Endodermal cell (in vitro differentiated cells): ENCODE measurements at regions not wholly inside any gene's neighbourhood (a gene's known extent, or its start where the extent isn't known, plus 50 kb on each side); places are given as distances from the start of the nearest gene placed in this dataset.

Source experiments
- DNase-seq: peaks from one replicate; pipeline ENCODE4 v3.0.0-alpha.2; 2017
- H3K27ac ChIP-seq: 2 replicates; pipeline ENCODE4 v1.5.1; 2013; ENCODE audit warnings: mild to moderate bottlenecking, low read depth, low read length, moderate library complexity
- H3K27me3 ChIP-seq: 2 replicates; pipeline ENCODE4 v1.6.1; 2013; ENCODE audit warnings: mild to moderate bottlenecking, low read length, moderate library complexity; ENCODE audit not compliant: insufficient read depth, control insufficient read depth, poor library complexity, severe bottlenecking
- H3K36me3 ChIP-seq: 2 replicates; pipeline ENCODE4 v1.7.0; 2013; ENCODE audit warnings: mild to moderate bottlenecking, low read length, moderate library complexity; ENCODE audit not compliant: control insufficient read depth, insufficient read depth
- H3K4me1 ChIP-seq: one replicate; pipeline ENCODE4 v1.7.0; 2013; ENCODE audit warnings: low read length; ENCODE audit not compliant: control insufficient read depth, insufficient read depth
- H3K4me3 ChIP-seq: 2 replicates; pipeline ENCODE4 v1.5.1; 2013; ENCODE audit warnings: mild to moderate bottlenecking, low read length, moderate library complexity
- H3K9ac ChIP-seq: 2 replicates; pipeline ENCODE4 v1.6.1; 2013; ENCODE audit warnings: mild to moderate bottlenecking, low read length, moderate library complexity; ENCODE audit not compliant: poor library complexity, severe bottlenecking; ENCODE audit errors: extremely low read depth
- H3K9me3 ChIP-seq: 2 replicates; pipeline ENCODE4 v1.6.1; 2013; ENCODE audit warnings: mild to moderate bottlenecking, low read length, moderate library complexity; ENCODE audit not compliant: control insufficient read depth
- H3K27ac Mint-ChIP-seq: 2 replicates; pipeline ENCODE4 v1.8.0; 2020; ENCODE audit warnings: mixed read lengths
- H3K27me3 Mint-ChIP-seq: 2 replicates; pipeline ENCODE4 v1.8.0; 2021; ENCODE audit warnings: mild to moderate bottlenecking, mixed read lengths; ENCODE audit not compliant: insufficient read depth
- H3K36me3 Mint-ChIP-seq: 2 replicates; pipeline ENCODE4 v1.8.0; 2020; ENCODE audit warnings: low read depth, mixed read lengths
- H3K4me1 Mint-ChIP-seq: 2 replicates; pipeline ENCODE4 v1.8.0; 2020; ENCODE audit warnings: mixed read lengths
- H3K4me3 Mint-ChIP-seq: 2 replicates; pipeline ENCODE4 v1.8.0; 2020; ENCODE audit warnings: mild to moderate bottlenecking, moderate library complexity, mixed read lengths
- H3K9me3 Mint-ChIP-seq: 2 replicates; pipeline ENCODE4 v1.8.0; 2020; ENCODE audit warnings: mild to moderate bottlenecking, mixed read lengths
- CTCF ChIP-seq: fragments of 200-600 bp; sonication (generic); conservative IDR thresholded peaks from 2 replicates; pipeline ENCODE4 v1.5.0; 2021; ENCODE audit warnings: antibody characterized with exemption, mild to moderate bottlenecking
- WGBS, 2 experiments: methylation state at CpG; one replicate each; pipeline versions ENCODE4 v1.1.5 to v1.1.7; 2013; ENCODE audit warnings: missing lambda C conversion rate in 2 of 2, mixed read lengths in 1 of 2; ENCODE audit not compliant: insufficient coverage in 1 of 2, insufficient read length in 1 of 2; 5-methylcytosine and 5-hydroxymethylcytosine counted together

DNA sequence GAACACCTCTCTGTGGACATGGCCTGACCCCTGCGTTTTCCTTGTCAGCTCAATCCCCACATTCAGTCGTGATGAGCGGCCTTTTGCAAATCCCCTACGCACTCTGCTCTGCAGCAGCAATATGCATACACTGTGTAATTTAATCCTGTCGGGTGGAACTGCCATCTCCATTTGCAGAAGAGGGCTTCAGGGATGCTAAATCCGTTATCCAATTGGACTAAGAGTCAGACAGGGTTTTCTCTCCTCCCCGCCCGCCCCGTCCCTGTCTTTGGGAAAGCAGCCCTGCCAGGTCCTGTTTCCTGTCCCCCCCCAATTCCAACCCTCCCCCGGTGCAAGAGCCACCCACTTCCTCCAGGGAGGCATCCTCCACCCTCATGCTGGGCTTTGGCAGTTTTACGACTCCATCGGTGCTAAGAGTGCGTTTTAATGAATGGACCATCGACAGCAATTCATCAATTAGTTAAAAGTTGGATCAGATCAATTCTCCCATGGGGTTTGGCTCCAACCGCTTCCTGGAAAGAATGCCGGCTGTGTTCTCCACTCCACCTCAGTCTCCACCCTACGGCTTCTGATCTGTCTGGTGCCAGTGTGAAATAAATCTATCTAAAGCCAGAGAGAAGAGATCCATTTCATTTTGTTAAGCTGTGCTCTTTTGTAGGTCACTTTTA is 53.5 kb upstream of the ASAP2 start:
- H3K9me3 Mint-ChIP-seq, result no peaks in the 10 kb centered on the region
- no peak for DNase-seq

GRCh38 chr2:9150906-9151305 is 55.7 kb upstream of the ASAP2 start:
- H3K4me3 Mint-ChIP-seq, result no peak overlapping the region
- no peaks in the 10 kb centered on the region for H3K9me3 Mint-ChIP-seq
- H3K9ac ChIP-seq, result no peak overlapping the region
- no peak overlapping the region for H3K27ac Mint-ChIP-seq
- H3K4me3 ChIP-seq, result no peak overlapping the region
- H3K4me1 ChIP-seq, result no peaks in the 10 kb centered on the region
- no peak for DNase-seq
- peaks cover 13% of the 10 kb centered on the region for H3K27me3 Mint-ChIP-seq
- no peaks in the 10 kb centered on the region for H3K9me3 ChIP-seq
- no peaks in the 10 kb centered on the region for H3K4me1 Mint-ChIP-seq
- no peaks in the 10 kb centered on the region for H3K27me3 ChIP-seq
- no peaks in the 10 kb centered on the region for H3K36me3 Mint-ChIP-seq
- WGBS, 2 experiments, result 93 to 97% methylated on average over 12 to 13 of the region's 13 CpGs
- H3K36me3 ChIP-seq, result no peaks in the 10 kb centered on the region
- TF ChIP-seq CTCF, result no peak
- no peak overlapping the region for H3K27ac ChIP-seq

More for the DNA sequence above, 53.5 kb upstream of the ASAP2 start:
- no peak overlapping the region for H3K4me3 Mint-ChIP-seq
- Histone ChIP-seq H3K4me1 (no peaks in the 10 kb centered on the region), H3K36me3 (no peaks in the 10 kb centered on the region), H3K27me3 (peaks cover 6% of the 10 kb centered on the region), H3K9ac (no peak overlapping the region), H3K4me3 (no peak overlapping the region), H3K9me3 (no peaks in the 10 kb centered on the region), H3K27ac (no peak overlapping the region)
- H3K4me1 Mint-ChIP-seq, result no peaks in the 10 kb centered on the region
- no peak overlapping the region for H3K27ac Mint-ChIP-seq
- peaks cover 8% of the 10 kb centered on the region for H3K27me3 Mint-ChIP-seq
- WGBS, 2 experiments, result 56 to 65% methylated on average over 14 to 17 of the region's 17 CpGs
- no peak for TF ChIP-seq CTCF
- H3K36me3 Mint-ChIP-seq, result no peaks in the 10 kb centered on the region

DNA sequence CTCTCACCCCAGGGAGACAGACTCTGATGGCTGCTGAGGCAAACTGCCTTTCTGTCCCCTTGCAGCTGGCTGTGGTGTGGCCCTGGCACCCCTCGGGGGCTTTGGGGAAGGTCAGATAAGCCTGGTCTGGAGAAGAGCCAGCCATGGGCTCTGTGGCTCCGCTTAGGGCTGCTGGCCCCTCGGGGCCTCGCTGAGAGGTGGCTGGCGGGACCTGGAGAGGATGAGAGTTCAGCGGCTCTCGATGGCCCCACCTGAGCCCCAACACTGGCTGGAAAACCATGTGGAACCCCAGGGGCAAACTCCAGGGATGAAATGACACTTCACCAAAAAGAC is 56.1 kb upstream of the ASAP2 start:
- H3K27ac ChIP-seq, result no peak overlapping the region
- no peak for TF ChIP-seq CTCF
- no peak overlapping the region for H3K9ac ChIP-seq
- no peak overlapping the region for H3K27ac Mint-ChIP-seq
- no peaks in the 10 kb centered on the region for H3K4me1 ChIP-seq
- H3K36me3 ChIP-seq, result no peaks in the 10 kb centered on the region
- DNase-seq, result no peak
- H3K27me3 ChIP-seq, result no peaks in the 10 kb centered on the region
- H3K4me3 Mint-ChIP-seq, result no peak overlapping the region
- WGBS, 2 experiments, result 96 to 100% methylated on average over 1 to 7 of the region's 7 CpGs
- H3K9me3 ChIP-seq, result no peaks in the 10 kb centered on the region
- no peaks in the 10 kb centered on the region for H3K36me3 Mint-ChIP-seq
- H3K4me1 Mint-ChIP-seq, result no peaks in the 10 kb centered on the region
- H3K9me3 Mint-ChIP-seq, result no peaks in the 10 kb centered on the region
- H3K27me3 Mint-ChIP-seq, result peaks cover 17% of the 10 kb centered on the region
- no peak overlapping the region for H3K4me3 ChIP-seq
